ENCODE measurements at regions not wholly inside any gene's neighbourhood (a gene's known extent, or its start where the extent isn't known, plus 50 kb on each side); places are given as distances from the start of the nearest gene placed in this dataset.

GRCh38 chr4:42315231-42315630, 82.1 kb upstream of the SHISA3 start:
- H3K4me3 ChIP-seq (replicated peaks in 1 of 2; ENCODE audit: low read depth in 2 of 2, low read length in 2 of 2): no peak overlapping the region
- DNase-seq (ENCODE audit: low read depth in 2 of 2): no peak
- no peak for TF ChIP-seq CTCF (IDR thresholded peaks at IDR 0.05; ENCODE audit: low read depth, low read length)

DNA sequence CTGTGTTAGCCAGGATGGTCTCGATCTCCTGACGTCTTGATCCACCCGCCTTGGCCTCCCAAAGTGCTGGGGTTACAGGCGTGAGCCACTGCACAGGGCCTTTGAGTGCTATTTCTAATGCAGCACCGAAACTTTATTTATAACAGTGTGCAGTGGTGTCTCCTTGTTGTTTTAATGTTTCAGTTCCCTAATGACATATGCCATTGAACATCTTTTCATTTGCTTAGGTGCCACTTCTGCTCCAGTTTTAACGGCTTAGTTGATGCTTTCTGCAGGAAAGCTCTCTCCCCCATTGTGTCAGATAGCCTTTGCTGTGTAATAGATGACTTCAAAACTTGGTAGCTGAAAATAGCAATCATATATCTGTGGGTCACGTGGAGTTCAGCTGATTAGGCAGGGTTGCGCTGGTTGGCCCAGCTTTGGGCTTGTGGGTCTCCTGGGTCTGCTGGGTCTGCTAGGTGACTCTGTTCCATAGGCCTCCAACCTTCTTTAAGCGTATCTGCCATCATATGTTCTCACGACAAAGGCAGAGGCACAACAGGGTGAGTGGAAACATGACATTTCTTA, 76.4 kb upstream of the SHISA3 start:
- no peak overlapping the region for H3K4me3 ChIP-seq (replicated peaks in 1 of 2; ENCODE audit: low read depth in 2 of 2, low read length in 2 of 2)
- no peak for DNase-seq (ENCODE audit: low read depth in 2 of 2)
- TF ChIP-seq CTCF (IDR thresholded peaks at IDR 0.05; ENCODE audit: low read depth, low read length): no peak

GRCh38 chr4:42326040-42326439, 71.2 kb upstream of the SHISA3 start:
- TF ChIP-seq CTCF (IDR thresholded peaks at IDR 0.05; ENCODE audit: low read depth, low read length): no peak
- DNase-seq (ENCODE audit: low read depth in 2 of 2): no peak
- no peak overlapping the region for H3K4me3 ChIP-seq (replicated peaks in 1 of 2; ENCODE audit: low read depth in 2 of 2, low read length in 2 of 2)

GRCh38 chr4:42326524-42326923, 70.8 kb upstream of the SHISA3 start:
- no peak overlapping the region for H3K4me3 ChIP-seq (replicated peaks in 1 of 2; ENCODE audit: low read depth in 2 of 2, low read length in 2 of 2)
- no peak for TF ChIP-seq CTCF (IDR thresholded peaks at IDR 0.05; ENCODE audit: low read depth, low read length)
- no peak for DNase-seq (ENCODE audit: low read depth in 2 of 2)

- TF ChIP-seq CTCF (IDR thresholded peaks at IDR 0.05; ENCODE audit: low read depth, low read length): no peak
- H3K4me3 ChIP-seq (replicated peaks in 1 of 2; ENCODE audit: low read depth in 2 of 2, low read length in 2 of 2): no peak overlapping the region
- DNase-seq (ENCODE audit: low read depth in 2 of 2): peak in 1 of 2 donors; percentile 38
These were observed 70.0 kb upstream of the SHISA3 start for GRCh38 chr4:42327323-42327722.

GRCh38 chr4:42328978-42329377, 68.3 kb upstream of the SHISA3 start:
- TF ChIP-seq CTCF (IDR thresholded peaks at IDR 0.05; ENCODE audit: low read depth, low read length): no peak
- H3K4me3 ChIP-seq (replicated peaks in 1 of 2; ENCODE audit: low read depth in 2 of 2, low read length in 2 of 2): no peak overlapping the region
- no peak for DNase-seq (ENCODE audit: low read depth in 2 of 2)

- no peak for TF ChIP-seq CTCF (IDR thresholded peaks at IDR 0.05; ENCODE audit: low read depth, low read length)
- DNase-seq (ENCODE audit: low read depth in 2 of 2): peak in 1 of 2 donors; percentile 3
- no peak overlapping the region for H3K4me3 ChIP-seq (replicated peaks in 1 of 2; ENCODE audit: low read depth in 2 of 2, low read length in 2 of 2)
These were observed 67.9 kb upstream of the SHISA3 start for GRCh38 chr4:42329421-42329820.

Data from cardiac fibroblast (primary cell).